ENCODE measurements at regions not wholly inside any gene's neighbourhood (a gene's known extent, or its start where the extent isn't known, plus 50 kb on each side); places are given as distances from the start of the nearest gene placed in this dataset.

DNA sequence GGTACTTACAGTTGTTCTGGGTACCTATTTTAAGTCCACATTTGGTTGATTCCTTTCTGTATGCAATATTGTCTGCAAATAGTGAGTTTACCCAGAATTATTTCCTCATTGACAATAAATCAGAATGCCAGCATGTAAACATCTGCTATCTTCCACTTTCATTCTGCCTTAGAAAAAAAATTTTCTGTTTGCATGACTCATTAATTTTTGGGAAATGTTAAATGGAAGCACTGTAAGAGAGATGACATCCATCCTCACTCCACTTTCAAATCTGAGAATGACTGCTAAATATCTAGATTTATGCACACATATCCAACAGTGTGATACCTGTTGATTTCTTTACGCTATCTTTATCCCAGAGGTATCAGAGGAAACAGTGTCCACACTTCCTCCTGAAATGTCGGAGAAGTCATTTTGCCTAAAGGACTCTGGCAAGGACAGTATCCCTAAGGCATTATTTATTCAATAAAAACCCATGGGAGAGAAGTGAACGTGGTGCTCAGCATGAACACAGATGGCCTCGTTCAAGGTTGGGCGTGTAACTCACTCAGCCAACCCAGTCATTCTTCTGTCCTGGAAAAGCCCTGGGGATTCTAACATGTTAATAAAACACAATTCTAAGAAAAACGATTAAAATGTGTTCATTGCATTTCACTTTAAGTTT is 780.9 kb downstream of the QKI start:
- H2AFZ ChIP-seq: no peak overlapping the region
- H3K27ac ChIP-seq: no peak overlapping the region
- no peaks in the 10 kb centered on the region for H4K20me1 ChIP-seq (ENCODE audit: insufficient read depth, poor library complexity, severe bottlenecking)
- H3K36me3 ChIP-seq (replicated peaks; ENCODE audit: insufficient read depth, low read depth): no peaks in the 10 kb centered on the region
- H3K27me3 ChIP-seq: no peaks in the 10 kb centered on the region
- WGBS (ENCODE audit: low lambda C conversion rate, missing lambda C conversion rate): 77% methylated on average over 6 of the region's 6 CpGs
- DNase-seq (ENCODE audit: low spot score): no peak
- TF ChIP-seq, protein P1, sequence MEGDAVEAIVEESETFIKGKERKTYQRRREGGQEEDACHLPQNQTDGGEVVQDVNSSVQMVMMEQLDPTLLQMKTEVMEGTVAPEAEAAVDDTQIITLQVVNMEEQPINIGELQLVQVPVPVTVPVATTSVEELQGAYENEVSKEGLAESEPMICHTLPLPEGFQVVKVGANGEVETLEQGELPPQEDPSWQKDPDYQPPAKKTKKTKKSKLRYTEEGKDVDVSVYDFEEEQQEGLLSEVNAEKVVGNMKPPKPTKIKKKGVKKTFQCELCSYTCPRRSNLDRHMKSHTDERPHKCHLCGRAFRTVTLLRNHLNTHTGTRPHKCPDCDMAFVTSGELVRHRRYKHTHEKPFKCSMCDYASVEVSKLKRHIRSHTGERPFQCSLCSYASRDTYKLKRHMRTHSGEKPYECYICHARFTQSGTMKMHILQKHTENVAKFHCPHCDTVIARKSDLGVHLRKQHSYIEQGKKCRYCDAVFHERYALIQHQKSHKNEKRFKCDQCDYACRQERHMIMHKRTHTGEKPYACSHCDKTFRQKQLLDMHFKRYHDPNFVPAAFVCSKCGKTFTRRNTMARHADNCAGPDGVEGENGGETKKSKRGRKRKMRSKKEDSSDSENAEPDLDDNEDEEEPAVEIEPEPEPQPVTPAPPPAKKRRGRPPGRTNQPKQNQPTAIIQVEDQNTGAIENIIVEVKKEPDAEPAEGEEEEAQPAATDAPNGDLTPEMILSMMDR (IDR thresholded peaks at IDR 0.05; ENCODE audit: poor library complexity): no peak
- no peak for TF ChIP-seq EZH2phosphoT487 (IDR thresholded peaks at IDR 0.05; ENCODE audit: low read depth, severe bottlenecking, unreplicated experiment)
- TF ChIP-seq EZH2 (IDR thresholded peaks at IDR 0.05; ENCODE audit: borderline replicate concordance): no peak
- no peaks in the 10 kb centered on the region for H3K9me2 ChIP-seq (replicated peaks; ENCODE audit: insufficient read depth)
- H3K79me2 ChIP-seq: no peaks in the 10 kb centered on the region
- no peak overlapping the region for H3K4me3 ChIP-seq
- H3K9me3 ChIP-seq (ENCODE audit: low read depth): no peaks in the 10 kb centered on the region
- H3K4me2 ChIP-seq: no peak overlapping the region
- no peaks in the 10 kb centered on the region for H3K4me1 ChIP-seq (ENCODE audit: insufficient read depth)

DNA sequence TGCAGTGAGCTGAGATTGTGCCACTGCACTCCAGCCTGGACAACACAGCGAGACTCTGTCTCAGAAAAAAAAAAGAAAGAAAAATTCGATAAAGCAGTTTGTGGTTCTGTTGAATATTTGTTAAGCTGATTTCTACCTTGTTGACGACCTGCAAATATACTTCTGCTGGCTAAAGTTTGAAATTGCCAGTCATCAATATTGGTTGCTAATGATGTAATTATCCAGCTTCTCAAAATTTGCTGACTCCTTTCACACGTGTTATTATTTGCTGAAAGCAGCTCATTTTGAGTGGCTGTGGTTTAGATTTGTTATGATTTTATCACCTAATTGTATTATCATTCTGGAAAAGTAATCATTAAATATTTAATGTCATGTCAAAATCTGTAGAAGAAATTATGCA is 774.3 kb downstream of the QKI start:
- H3K4me1 ChIP-seq (ENCODE audit: insufficient read depth): no peaks in the 10 kb centered on the region
- H3K4me3 ChIP-seq: no peak overlapping the region
- H3K36me3 ChIP-seq (replicated peaks; ENCODE audit: insufficient read depth, low read depth): no peaks in the 10 kb centered on the region
- DNase-seq (ENCODE audit: low spot score): no peak
- no peaks in the 10 kb centered on the region for H3K27me3 ChIP-seq
- TF ChIP-seq, protein P1 (IDR thresholded peaks at IDR 0.05; ENCODE audit: poor library complexity): no peak
- TF ChIP-seq EZH2phosphoT487 (IDR thresholded peaks at IDR 0.05; ENCODE audit: low read depth, severe bottlenecking, unreplicated experiment): no peak
- no peak for TF ChIP-seq EZH2 (IDR thresholded peaks at IDR 0.05; ENCODE audit: borderline replicate concordance)
- H3K9me2 ChIP-seq (replicated peaks; ENCODE audit: insufficient read depth): no peaks in the 10 kb centered on the region
- H3K4me2 ChIP-seq: no peak overlapping the region
- no peaks in the 10 kb centered on the region for H3K9me3 ChIP-seq (ENCODE audit: low read depth)
- no peak overlapping the region for H3K27ac ChIP-seq
- H4K20me1 ChIP-seq (ENCODE audit: insufficient read depth, poor library complexity, severe bottlenecking): no peaks in the 10 kb centered on the region
- H2AFZ ChIP-seq: no peak overlapping the region
- WGBS (ENCODE audit: low lambda C conversion rate, missing lambda C conversion rate): 82% methylated on average over 4 of the region's 4 CpGs
- H3K79me2 ChIP-seq: no peaks in the 10 kb centered on the region

DNA sequence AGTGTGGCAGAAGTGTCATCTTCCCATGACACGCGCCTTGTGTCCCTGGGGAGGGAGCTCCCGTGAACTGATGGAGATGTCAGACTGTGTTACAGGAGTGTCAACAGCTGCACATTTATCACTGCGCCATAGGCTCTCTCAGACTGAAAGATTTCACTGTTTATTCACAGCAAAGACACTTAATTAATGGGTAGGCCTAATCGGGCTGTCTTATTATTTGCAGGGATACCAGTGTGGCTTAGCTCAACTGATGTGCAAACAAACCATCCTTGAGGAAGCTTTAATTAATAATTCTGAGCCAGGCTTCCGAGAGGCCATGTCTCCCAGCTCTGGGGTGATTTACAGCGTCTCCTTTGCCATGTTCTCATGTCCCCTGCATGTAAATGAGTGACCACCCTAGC is 771.0 kb downstream of the QKI start:
- Histone ChIP-seq H3K9me2 (replicated peaks; ENCODE audit: insufficient read depth) (no peaks in the 10 kb centered on the region), H4K20me1 (ENCODE audit: insufficient read depth, poor library complexity, severe bottlenecking) (no peaks in the 10 kb centered on the region), H3K79me2 (no peaks in the 10 kb centered on the region), H3K27ac (no peak overlapping the region), H3K4me1 (ENCODE audit: insufficient read depth) (no peaks in the 10 kb centered on the region), H3K27me3 (no peaks in the 10 kb centered on the region), H2AFZ (no peak overlapping the region), H3K9me3 (ENCODE audit: low read depth) (no peaks in the 10 kb centered on the region), H3K4me3 (no peak overlapping the region), H3K4me2 (no peak overlapping the region), H3K36me3 (replicated peaks; ENCODE audit: insufficient read depth, low read depth) (no peaks in the 10 kb centered on the region)
- no peak for TF ChIP-seq EZH2phosphoT487 (IDR thresholded peaks at IDR 0.05; ENCODE audit: low read depth, severe bottlenecking, unreplicated experiment)
- no peak for TF ChIP-seq EZH2 (IDR thresholded peaks at IDR 0.05; ENCODE audit: borderline replicate concordance)
- TF ChIP-seq, protein P1 (IDR thresholded peaks at IDR 0.05; ENCODE audit: poor library complexity): no peak
- DNase-seq (ENCODE audit: low spot score): no peak
- WGBS (ENCODE audit: low lambda C conversion rate, missing lambda C conversion rate): 59% methylated on average over 7 of the region's 7 CpGs
